ENCODE measurements at regions not wholly inside any gene's neighbourhood (a gene's known extent, or its start where the extent isn't known, plus 50 kb on each side); places are given as distances from the start of the nearest gene placed in this dataset.

DNA sequence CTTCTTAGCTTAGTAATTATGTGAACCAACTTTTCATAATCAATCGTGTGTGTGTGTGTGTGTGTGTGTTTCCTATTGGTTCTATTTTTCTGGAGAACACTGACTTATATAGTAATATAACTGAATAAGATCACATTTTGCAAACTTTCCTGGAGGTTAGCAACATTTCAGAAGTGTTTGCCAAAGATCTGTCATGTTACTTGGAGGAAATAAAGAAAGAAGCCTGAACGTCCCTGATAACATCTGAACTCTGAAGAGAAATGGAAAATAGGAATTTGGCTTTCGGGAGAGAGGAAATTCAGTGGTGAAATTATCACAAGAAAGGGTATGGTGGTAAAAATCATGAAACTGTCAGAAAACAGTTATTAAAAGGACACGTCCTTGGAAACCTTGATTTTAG, 984.4 kb upstream of the AUTS2 start:
- TF ChIP-seq CTCF (IDR thresholded peaks at IDR 0.05; ENCODE audit: insufficient read depth, low read depth, low read length) (no peak), EZH2 (IDR thresholded peaks at IDR 0.05; ENCODE audit: insufficient read depth, low read length) (no peak)

Data from astrocyte (in vitro differentiated cells and primary cell).